Mucosa of rectum (tissue), 2 donors: ENCODE measurements at regions not wholly inside any gene's neighbourhood (a gene's known extent, or its start where the extent isn't known, plus 50 kb on each side); places are given as distances from the start of the nearest gene placed in this dataset.
"Not testable (repeated sequence)": the region's sequence is repeated elsewhere in the genome, so short reads cannot be mapped to it uniquely, and the experiment has no call there.

Source experiments
- H3K27ac ChIP-seq, 2 donors: one replicate each; pipeline ENCODE4 v1.7.0; 2013; ENCODE audit warnings: inconsistent platforms in 2 of 2, low read depth in 2 of 2, low read length in 2 of 2
- H3K27me3 ChIP-seq, 2 donors: one replicate each; pipeline ENCODE4 v1.7.0; 2013; ENCODE audit warnings: low read length in 2 of 2; ENCODE audit not compliant: control insufficient read depth in 2 of 2, insufficient read depth in 2 of 2
- H3K36me3 ChIP-seq, 2 donors: one replicate each; pipeline ENCODE4 v1.7.0; 2013; ENCODE audit warnings: low read length in 2 of 2; ENCODE audit not compliant: control insufficient read depth in 2 of 2, insufficient read depth in 2 of 2
- H3K4me1 ChIP-seq, 2 donors: one replicate each; pipeline ENCODE4 v1.7.0; 2013; ENCODE audit warnings: low read length in 2 of 2, mild to moderate bottlenecking in 1 of 2; ENCODE audit not compliant: control insufficient read depth in 2 of 2, insufficient read depth in 2 of 2
- H3K4me3 ChIP-seq, 2 donors: one replicate each; pipeline ENCODE4 v1.7.0; 2013; ENCODE audit warnings: low read length in 2 of 2
- H3K9ac ChIP-seq, 2 donors: one replicate each; pipeline ENCODE4 v1.7.0; 2013; ENCODE audit warnings: low read length in 2 of 2, low read depth in 1 of 2, mild to moderate bottlenecking in 1 of 2
- H3K9me3 ChIP-seq, 2 donors: one replicate each; pipeline ENCODE4 v1.7.0; 2013; ENCODE audit warnings: low read length in 2 of 2; ENCODE audit not compliant: control insufficient read depth in 2 of 2
- donor health status: healthy.
- donor health status: Normal muscosa, but diverticular disease.

DNA sequence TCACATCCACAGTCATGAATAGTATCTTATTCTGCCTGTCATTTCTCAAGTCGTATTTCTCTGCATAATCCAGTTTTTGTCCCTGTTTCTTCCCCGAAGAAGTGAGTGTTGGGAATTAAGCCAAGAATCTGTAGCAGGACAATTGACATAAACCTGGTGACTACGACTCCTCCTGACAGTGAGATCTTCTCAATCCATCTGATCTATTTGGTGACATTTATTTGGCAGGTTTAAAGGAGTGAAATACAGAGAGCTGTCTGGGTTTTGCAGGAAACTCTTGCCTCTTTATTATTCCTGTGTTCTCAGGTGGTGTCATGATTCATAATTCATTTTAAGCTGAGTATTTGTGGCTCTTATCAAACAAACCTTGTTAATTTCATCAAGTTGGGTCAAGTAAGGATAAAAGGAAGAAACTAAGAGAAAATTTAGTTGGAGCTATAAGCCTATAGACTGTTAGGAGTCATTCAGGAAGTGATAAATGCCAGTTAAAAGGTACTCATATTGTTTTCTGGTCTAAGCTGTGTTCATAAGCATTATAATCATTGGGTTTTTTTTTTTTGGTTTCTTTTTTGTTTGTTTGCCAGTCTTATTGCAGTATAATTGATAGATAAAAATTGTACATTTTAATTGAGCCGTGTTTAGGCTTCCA, 95.9 kb upstream of the PCSK1 start:
- no peaks in the 10 kb centered on the region for H3K27me3 ChIP-seq
- no peaks in the 10 kb centered on the region for H3K9me3 ChIP-seq
- no peaks in the 10 kb centered on the region for H3K4me1 ChIP-seq
- H3K36me3 ChIP-seq: no peaks in the 10 kb centered on the region
- H3K9ac ChIP-seq: no peak overlapping the region
- no peak overlapping the region for H3K27ac ChIP-seq
- H3K4me3 ChIP-seq: no peak overlapping the region

DNA sequence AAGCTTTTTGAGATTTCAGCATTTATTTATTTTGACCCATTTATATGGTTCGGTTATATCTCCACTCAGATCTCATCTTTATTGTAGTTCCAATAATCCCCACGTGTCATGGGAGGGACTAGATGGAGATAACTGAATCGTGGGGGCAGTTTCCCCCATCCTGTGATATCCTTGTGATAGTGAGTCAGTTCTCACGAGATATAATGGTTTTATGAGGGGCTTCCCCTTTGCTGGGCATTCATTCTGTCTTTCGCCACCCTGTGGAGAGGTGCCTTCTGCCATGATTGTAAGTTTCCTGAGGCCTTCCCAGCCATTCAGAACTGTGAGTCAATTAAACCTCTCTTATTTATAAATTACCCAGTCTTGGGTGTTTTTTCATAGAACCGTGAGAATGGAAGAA, 96.5 kb upstream of the PCSK1 start:
- H3K36me3 ChIP-seq: no peaks in the 10 kb centered on the region
- no peak overlapping the region for H3K4me3 ChIP-seq
- H3K9me3 ChIP-seq: no peaks in the 10 kb centered on the region
- H3K27me3 ChIP-seq: no peaks in the 10 kb centered on the region
- H3K4me1 ChIP-seq: no peaks in the 10 kb centered on the region
- H3K9ac ChIP-seq: no peak overlapping the region
- H3K27ac ChIP-seq: no peak overlapping the region

DNA sequence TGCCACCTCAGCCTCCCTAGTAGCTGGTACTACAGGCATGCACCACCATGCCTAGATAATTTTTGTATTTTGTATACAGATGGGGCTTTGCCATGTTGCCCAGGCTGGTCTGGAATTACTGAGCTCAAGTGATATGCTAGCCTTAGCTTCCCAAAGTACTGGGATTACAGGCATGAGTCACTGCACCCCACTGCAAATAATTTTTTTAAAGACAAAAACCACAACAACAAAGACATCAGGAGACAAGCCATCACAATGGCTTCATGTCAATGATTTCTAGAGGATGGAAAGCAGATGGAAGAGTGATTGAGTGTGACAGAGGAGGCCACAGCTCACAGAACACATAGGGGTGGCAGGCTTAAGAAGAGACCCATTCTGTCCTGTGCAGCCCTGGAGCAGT, 97.9 kb upstream of the PCSK1 start:
- Histone ChIP-seq H3K27me3 (no peaks in the 10 kb centered on the region), H3K27ac (no peak overlapping the region), H3K9me3 (no peaks in the 10 kb centered on the region), H3K36me3 (no peaks in the 10 kb centered on the region), H3K4me3 (no peak overlapping the region), H3K9ac (no peak overlapping the region), H3K4me1 (no peaks in the 10 kb centered on the region)

DNA sequence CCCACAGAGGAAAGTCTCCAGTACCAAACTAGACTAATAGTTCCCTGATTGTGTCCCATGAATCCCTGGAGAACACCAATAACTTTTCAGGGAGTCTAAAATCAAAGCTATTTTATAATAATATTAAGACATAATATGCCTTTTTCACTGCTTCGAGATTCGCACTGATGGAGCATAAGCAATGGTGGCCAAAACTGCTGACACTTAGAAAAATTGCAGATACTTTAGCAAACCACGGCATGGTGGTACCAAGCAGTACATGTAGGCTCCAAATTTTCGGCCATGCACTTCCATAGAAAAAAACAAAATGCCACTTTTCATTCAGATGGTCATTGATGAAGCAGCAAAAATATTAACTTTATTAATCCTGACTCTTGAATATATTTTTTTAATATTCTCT, 100.3 kb upstream of the PCSK1 start:
- H3K27me3 ChIP-seq: no peaks in the 10 kb centered on the region
- H3K4me1 ChIP-seq: no peaks in the 10 kb centered on the region
- H3K9ac ChIP-seq: no peak overlapping the region
- no peaks in the 10 kb centered on the region for H3K9me3 ChIP-seq
- no peak overlapping the region for H3K27ac ChIP-seq
- no peaks in the 10 kb centered on the region for H3K36me3 ChIP-seq
- H3K4me3 ChIP-seq: no peak overlapping the region

DNA sequence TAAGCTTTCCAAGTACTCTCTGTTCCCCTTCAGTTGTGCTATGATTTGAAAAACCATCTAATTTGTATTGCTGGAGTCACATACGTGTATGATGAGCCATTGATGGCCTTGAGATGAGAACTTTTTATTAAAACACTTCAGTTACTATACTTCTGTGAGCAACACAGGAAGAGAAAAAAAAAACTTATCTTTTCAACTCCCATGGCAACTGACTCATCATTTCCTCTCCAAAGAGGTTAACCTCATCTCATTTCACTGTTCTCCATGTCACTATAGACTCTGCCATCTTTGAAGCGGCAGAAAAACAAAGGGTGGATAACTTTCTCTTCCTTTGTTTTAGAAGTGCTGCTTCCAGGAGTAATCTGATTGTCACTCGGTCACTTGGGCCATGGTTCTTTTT, 104.3 kb upstream of the PCSK1 start:
- no peak overlapping the region for H3K9ac ChIP-seq
- H3K36me3 ChIP-seq: no peaks in the 10 kb centered on the region
- H3K27me3 ChIP-seq: no peaks in the 10 kb centered on the region
- no peaks in the 10 kb centered on the region for H3K4me1 ChIP-seq
- H3K4me3 ChIP-seq: no peak overlapping the region
- H3K27ac ChIP-seq: peak overlapping the region in 1 of 2 donors; percentile 21
- H3K9me3 ChIP-seq: no peaks in the 10 kb centered on the region

DNA sequence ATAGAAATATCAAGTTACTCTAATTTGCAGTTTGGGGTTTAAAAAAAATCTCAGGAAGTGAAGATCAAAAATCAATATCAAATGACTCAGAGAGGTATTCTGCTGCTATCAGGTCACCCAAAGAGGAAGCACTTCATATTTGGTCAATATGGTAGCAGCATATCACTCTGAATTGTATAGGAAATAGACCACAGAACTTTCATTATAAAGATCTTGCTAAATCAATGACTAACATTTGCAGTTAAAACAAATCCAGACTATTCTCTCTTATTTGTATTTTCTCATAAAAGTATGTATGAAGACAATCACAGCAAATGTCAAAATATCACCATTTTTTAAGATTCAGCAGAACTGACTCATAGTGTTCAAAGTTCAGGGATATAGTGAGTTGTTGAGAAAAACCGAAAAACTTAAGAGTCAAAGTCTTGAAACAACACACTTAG, 105.8 kb upstream of the PCSK1 start:
- no peaks in the 10 kb centered on the region for H3K36me3 ChIP-seq
- no peaks in the 10 kb centered on the region for H3K9me3 ChIP-seq
- no peaks in the 10 kb centered on the region for H3K4me1 ChIP-seq
- no peaks in the 10 kb centered on the region for H3K27me3 ChIP-seq
- no peak overlapping the region for H3K27ac ChIP-seq
- no peak overlapping the region for H3K4me3 ChIP-seq
- no peak overlapping the region for H3K9ac ChIP-seq

DNA sequence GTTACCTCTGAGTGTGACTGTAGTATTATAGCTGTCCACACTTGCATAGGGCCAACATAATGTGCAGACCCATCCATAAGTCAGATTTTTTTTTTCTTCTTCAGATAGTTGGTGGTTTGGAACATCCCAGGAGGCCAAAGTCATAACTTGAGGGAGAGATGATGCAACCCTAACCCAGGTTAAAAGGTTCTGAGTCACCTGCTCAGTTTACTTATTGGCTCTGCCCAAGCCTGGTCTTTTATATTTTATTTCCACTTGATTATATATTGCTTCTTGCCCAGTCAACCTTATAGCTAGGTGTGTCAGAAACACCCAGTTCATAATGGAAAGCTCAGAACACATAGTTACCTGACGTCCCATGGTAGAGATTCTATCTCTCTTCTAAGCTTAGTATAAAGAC, 113.1 kb upstream of the PCSK1 start:
- H3K27ac ChIP-seq: no peak overlapping the region
- no peaks in the 10 kb centered on the region for H3K4me1 ChIP-seq
- no peaks in the 10 kb centered on the region for H3K27me3 ChIP-seq
- no peaks in the 10 kb centered on the region for H3K36me3 ChIP-seq
- H3K9me3 ChIP-seq: no peaks in the 10 kb centered on the region
- H3K4me3 ChIP-seq: no peak overlapping the region
- H3K9ac ChIP-seq: no peak overlapping the region

DNA sequence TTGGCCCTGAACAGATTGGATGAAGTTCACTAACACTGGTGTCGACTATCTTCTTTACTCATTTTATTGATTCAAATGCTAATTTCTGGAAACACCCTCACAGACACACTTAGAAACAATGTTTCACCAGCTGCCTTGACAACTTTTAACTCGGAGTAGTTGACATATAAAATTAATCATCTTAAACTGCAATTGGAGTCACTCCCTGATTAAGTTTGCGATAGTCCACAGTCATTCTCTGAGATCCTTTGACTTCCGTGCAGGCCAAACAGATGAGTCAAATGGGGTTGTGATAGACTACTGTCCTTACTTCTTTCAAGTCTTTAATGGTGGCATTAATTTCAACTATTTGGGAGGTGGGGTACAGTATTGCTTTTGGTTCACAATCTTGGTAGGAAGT, 114.4 kb upstream of the PCSK1 start:
- H3K9me3 ChIP-seq: no peaks in the 10 kb centered on the region
- H3K9ac ChIP-seq: no peak overlapping the region
- no peak overlapping the region for H3K27ac ChIP-seq
- no peaks in the 10 kb centered on the region for H3K36me3 ChIP-seq
- no peaks in the 10 kb centered on the region for H3K4me1 ChIP-seq
- no peaks in the 10 kb centered on the region for H3K27me3 ChIP-seq
- H3K4me3 ChIP-seq: no peak overlapping the region

DNA sequence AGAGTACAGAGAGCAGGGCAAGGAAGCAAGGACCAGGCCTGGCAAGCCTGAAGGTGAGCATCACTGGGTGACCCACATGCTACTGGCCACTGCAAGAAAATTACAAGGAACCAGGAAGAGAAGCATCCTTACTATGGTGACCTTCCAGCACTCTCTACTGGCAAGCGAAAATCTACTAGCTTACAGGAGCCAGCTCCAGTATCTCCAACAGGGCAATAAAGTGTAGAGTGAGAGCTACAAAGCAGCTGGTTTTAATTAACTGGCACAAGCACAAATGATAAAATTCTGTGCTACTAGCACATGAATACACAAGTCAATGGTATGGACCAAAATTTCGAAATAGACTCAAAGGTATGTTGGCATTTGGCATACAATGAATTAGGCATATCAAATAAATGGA, 113.3 kb upstream of the CAST start:
- H3K36me3 ChIP-seq: no peaks in the 10 kb centered on the region
- no peak overlapping the region for H3K27ac ChIP-seq
- H3K9me3 ChIP-seq: no peaks in the 10 kb centered on the region
- no peak overlapping the region for H3K4me3 ChIP-seq
- H3K9ac ChIP-seq: no peak overlapping the region
- H3K27me3 ChIP-seq: no peaks in the 10 kb centered on the region
- no peaks in the 10 kb centered on the region for H3K4me1 ChIP-seq

DNA sequence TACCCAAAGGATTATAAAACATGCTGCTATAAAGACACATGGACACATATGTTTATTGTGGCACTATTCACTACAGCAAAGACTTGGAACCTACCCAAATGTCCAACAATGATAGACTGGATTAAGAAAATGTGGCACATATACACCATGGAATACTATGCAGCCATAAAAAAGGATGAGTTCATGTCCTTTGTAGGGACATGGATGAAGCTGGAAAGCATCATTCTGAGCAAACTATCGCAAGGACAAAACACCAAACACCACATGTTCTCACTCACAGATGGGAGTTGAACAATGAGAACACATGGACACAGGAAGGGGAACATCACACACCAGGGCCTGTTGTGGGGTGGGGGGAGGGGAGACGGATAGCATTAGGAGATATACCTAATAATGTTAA, 101.3 kb upstream of the CAST start:
- not testable (repeated sequence) for H3K4me1 ChIP-seq, H3K4me3 ChIP-seq, H3K9me3 ChIP-seq, H3K36me3 ChIP-seq, H3K27ac ChIP-seq, H3K9ac ChIP-seq, H3K27me3 ChIP-seq

DNA sequence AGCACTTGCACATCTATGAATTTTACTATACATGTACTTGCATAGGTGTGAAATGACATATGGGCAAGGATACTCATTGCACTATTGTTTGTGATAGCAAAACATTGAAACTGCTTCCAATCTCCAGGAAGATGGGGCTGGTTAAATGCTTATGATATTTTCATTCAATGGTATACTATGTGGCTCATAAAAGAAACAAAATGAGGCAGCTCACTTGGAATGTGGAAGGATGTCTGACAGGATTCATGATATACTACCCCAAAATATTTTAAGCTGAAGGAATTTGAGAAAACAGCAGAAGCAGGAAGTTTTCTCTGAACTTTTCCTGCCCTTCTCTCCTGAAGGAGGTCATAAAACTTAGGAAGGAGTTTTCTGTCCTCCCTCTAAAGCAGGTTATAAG, 99.6 kb upstream of the CAST start:
- H3K27ac ChIP-seq: no peak overlapping the region
- H3K4me3 ChIP-seq: no peak overlapping the region
- no peaks in the 10 kb centered on the region for H3K27me3 ChIP-seq
- no peaks in the 10 kb centered on the region for H3K36me3 ChIP-seq
- H3K9ac ChIP-seq: no peak overlapping the region
- H3K9me3 ChIP-seq: no peaks in the 10 kb centered on the region
- H3K4me1 ChIP-seq: no peaks in the 10 kb centered on the region
